ENCODE measurements at regions not wholly inside any gene's neighbourhood (a gene's known extent, or its start where the extent isn't known, plus 50 kb on each side); places are given as distances from the start of the nearest gene placed in this dataset.

GRCh38 chr2:236375973-236376476 is 111.8 kb upstream of the ASB18 start:
- TF ChIP-seq CTCF (IDR thresholded peaks at IDR 0.05; ENCODE audit: low read depth, low read length) (no peak), POLR2A (IDR thresholded peaks at IDR 0.05; ENCODE audit: extremely low read depth, insufficient read length) (no peak), MAX (IDR thresholded peaks at IDR 0.05; ENCODE audit: low read depth, low read length) (no peak)

Data from NB4 (cell line).